ENCODE measurements at regions not wholly inside any gene's neighbourhood (a gene's known extent, or its start where the extent isn't known, plus 50 kb on each side); places are given as distances from the start of the nearest gene placed in this dataset.

GRCh38 chr17:77684803-77685798 is 273.4 kb upstream of the TNRC6C start:
- in situ Hi-C loops (cut with HindIII; ENCODE audit: low pct_unique_long_range_greater_than_20kb, low sequenced_read_pairs): no loop called here

DNA sequence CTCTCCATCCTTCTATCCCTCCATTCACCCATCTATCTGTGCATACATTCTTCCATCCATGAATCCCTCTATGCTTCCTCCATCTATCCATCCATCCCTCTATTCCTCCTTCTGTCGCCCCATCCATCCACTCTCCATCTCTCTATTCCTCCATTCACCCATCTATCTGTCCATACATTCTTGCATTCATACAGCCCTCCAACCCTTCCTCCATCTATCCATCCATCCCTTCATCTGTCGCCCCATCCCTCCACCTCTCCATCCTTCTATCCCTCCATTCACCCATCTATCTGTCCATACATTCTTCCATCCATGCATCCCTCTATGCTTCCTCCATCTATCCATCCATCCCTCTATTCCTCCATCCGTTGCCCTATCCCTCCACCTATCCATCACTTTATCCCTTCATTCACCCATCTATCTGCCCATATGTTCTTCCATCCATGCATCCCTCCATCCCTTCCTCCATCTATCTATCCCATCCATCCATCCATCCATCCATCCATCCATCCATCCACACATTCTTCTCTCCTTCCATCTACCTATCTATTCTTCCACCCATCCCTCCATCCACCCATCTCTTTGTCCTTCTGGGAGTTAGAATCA is 272.5 kb upstream of the TNRC6C start:
- DNase-seq (ENCODE audit: low read depth, low spot score): no peak
- in situ Hi-C loops (cut with HindIII; ENCODE audit: low pct_unique_long_range_greater_than_20kb, low sequenced_read_pairs): no loop called here

More at GRCh38 chr17:77684803-77685798, 273.4 kb upstream of the TNRC6C start:
- no peak for DNase-seq (ENCODE audit: low read depth, low spot score)

DNA sequence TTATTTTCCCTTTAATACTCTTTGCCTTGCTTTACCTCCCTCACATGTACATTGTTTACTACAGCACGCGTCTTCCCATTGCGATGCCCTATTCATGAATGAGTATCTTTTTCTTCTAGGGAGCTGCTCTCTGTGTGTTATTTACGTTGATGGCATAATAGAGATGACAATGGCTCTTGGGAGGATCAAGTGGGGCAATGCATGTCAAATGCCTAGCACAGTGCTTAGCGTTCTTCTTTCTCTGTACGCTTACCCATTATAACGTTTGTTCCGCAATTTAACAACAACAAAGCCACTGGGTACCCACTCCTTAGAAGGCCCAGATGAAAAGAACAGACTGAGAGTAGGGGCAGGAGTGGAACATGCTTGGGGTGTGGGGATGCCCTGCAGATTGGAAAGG is 271.6 kb upstream of the TNRC6C start:
- no peak for DNase-seq (ENCODE audit: low read depth, low spot score)
- in situ Hi-C loops (cut with HindIII; ENCODE audit: low pct_unique_long_range_greater_than_20kb, low sequenced_read_pairs): no loop called here

DNA sequence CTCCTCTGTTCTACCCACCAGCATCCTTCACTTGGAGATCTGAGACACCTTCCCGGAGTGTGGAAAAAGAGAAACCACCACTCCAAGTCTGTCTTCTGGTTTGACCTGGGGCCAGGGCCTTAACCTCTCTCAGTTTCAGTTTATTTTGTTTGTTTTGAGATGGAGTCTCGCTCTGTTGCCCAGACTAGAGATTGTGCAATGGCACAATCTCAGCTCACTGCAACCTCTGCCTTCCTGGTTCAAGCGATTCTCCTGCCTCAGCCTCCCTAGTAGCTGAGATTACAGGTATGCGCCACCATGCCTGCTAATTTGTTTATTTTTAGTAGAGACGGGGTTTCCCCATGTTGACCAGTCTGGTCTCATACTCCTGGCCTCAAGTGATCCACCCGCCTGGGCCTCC is 271.1 kb upstream of the TNRC6C start:
- DNase-seq (ENCODE audit: low read depth, low spot score): no peak
- in situ Hi-C loops (cut with HindIII; ENCODE audit: low pct_unique_long_range_greater_than_20kb, low sequenced_read_pairs): no loop called here

- DNase-seq (ENCODE audit: low read depth, low spot score): no peak
- in situ Hi-C loops (cut with HindIII; ENCODE audit: low pct_unique_long_range_greater_than_20kb, low sequenced_read_pairs): no loop called here
Measured at GRCh38 chr17:77687921-77688320, 270.6 kb upstream of the TNRC6C start.

GRCh38 chr17:77688369-77688768 is 270.1 kb upstream of the TNRC6C start:
- in situ Hi-C loops (cut with HindIII; ENCODE audit: low pct_unique_long_range_greater_than_20kb, low sequenced_read_pairs): no loop called here
- DNase-seq (ENCODE audit: low read depth, low spot score): no peak

DNA sequence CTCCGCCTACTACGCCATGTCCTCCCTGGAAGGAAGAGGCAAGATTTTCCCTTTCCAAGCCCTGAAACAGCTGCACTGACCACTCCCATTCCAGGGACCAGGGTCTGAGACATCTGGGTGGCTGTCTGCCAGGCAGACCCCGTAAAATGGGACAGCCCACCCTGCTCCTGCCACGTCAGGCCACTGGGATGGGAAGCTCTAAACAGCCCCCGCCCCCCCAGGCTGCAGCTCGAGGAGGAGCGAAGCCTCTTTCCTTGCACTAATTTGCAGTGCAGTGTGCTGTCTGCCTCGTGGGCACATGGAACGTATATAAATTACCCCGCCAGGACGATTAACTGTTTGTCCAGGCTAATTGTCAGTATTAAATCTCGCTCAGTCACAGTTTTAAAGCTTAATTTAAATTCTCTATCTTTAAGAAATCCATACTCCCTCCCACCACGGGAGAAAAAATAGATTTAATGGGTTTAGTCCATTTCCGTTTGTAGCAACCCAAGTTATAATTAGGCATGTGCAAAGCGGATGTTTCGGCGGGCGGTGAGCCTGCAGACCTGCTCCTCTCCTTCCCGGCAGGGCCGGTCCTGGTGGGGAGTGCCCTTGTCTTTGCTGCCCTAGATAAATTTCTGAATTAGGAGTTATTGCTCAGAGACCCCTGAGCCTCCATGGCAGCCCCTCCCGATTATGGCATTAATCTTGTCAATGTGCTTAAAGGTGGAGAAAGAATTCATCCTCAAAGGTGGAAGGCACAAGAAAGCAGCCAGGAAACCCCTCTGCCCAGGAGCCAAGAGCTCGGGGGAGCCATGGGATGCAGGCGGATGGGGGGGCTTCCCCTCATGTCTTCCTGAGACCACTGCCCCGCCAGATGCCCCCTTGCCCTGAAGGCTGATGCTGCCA is 268.0 kb upstream of the TNRC6C start:
- no peak for DNase-seq (ENCODE audit: low read depth, low spot score)
- in situ Hi-C loops (cut with HindIII; ENCODE audit: low pct_unique_long_range_greater_than_20kb, low sequenced_read_pairs): no loop called here

- no peak for DNase-seq (ENCODE audit: low read depth, low spot score)
- in situ Hi-C loops (cut with HindIII; ENCODE audit: low pct_unique_long_range_greater_than_20kb, low sequenced_read_pairs): no loop called here
Measured at GRCh38 chr17:77691216-77692085, 267.1 kb upstream of the TNRC6C start.

GRCh38 chr17:77692571-77693161 is 265.8 kb upstream of the TNRC6C start:
- in situ Hi-C loops (cut with HindIII; ENCODE audit: low pct_unique_long_range_greater_than_20kb, low sequenced_read_pairs): no loop called here
- no peak for DNase-seq (ENCODE audit: low read depth, low spot score)

- no peak for DNase-seq (ENCODE audit: low read depth, low spot score)
- in situ Hi-C loops (cut with HindIII; ENCODE audit: low pct_unique_long_range_greater_than_20kb, low sequenced_read_pairs): no loop called here
Measured at GRCh38 chr17:77693301-77693700, 265.2 kb upstream of the TNRC6C start.

GRCh38 chr17:77693776-77694175 is 264.7 kb upstream of the TNRC6C start:
- in situ Hi-C loops (cut with HindIII; ENCODE audit: low pct_unique_long_range_greater_than_20kb, low sequenced_read_pairs): no loop called here
- DNase-seq (ENCODE audit: low read depth, low spot score): no peak

DNA sequence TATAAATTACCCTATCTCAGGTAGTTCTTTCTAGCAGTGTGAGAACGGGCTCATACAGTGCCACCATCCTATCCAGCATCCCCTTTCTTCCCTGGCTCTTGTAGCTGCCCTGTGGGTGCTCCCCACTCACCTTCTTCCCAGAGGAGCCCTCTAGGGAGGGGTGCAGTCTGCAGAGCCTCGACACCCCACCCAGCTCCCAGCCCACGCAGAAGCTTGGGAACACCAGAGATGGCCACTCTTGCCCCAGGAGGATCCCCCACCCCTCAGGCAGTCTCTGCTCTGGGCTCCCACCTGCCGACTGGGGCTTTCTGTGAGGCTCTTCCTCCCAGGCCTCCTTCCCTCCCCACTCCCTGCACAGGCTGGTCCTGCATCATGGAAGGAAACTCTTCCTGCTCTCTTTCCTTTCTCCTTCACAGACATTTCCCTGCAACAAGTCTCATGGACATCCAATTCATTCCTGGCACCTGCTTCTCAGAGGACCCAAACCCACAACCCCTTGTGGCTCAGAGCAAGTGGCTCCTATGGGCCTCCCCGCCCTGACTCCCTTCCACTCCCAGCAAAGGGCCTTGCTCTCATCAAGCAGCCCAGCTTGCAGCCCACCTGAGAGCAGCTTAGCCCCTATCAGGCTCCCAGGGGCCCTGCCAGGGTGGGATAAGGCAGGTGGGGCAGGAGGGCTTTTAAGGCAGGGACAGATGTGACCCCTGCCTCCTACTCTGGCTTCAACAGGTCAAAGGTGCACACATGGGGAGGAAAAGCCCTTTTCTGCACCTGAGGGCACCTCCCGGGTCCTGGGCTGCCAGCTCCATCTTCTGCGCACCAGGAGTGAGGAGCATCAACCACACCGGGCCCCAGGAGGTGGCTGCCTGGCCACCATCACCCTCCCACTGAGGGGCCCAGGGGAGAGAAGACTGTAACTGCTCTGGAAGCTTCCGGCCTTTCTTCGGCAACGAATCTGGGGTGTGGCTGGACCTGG is 263.8 kb upstream of the TNRC6C start:
- DNase-seq (ENCODE audit: low read depth, low spot score): no peak
- in situ Hi-C loops (cut with HindIII; ENCODE audit: low pct_unique_long_range_greater_than_20kb, low sequenced_read_pairs): no loop called here

- in situ Hi-C loops (cut with HindIII; ENCODE audit: low pct_unique_long_range_greater_than_20kb, low sequenced_read_pairs): no loop called here
- DNase-seq (ENCODE audit: low read depth, low spot score): no peak
Measured at GRCh38 chr17:77695386-77695785, 263.1 kb upstream of the TNRC6C start.

DNA sequence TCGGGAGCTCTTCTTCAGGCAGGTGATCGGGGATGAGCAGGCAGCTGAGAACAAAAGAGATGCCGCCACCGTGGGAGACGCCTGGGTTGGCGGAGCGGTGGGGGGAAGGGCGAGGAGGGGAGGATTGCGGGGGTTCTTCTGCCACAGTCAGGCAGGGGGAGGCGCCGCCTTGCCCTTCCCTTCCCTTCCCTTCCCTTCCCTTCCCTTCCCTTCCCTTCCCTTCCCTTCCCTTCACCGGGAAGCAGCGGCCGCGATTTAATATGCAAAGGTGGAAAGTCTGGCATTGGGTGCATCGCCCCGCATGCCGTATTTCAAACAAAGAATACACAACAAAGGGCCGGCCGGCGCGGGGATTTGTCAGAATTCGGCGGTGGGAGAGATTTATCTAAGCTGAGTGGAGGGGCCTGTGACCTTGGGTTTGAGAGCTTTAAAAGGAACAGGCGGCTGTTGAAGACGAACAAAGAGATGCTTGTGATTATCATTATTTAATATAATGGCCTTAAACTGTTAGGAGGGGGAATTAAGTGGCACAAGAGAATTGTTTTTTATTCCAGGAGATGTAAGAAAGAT is 262.3 kb upstream of the TNRC6C start:
- no peak for DNase-seq (ENCODE audit: low read depth, low spot score)
- in situ Hi-C loops (cut with HindIII; ENCODE audit: low pct_unique_long_range_greater_than_20kb, low sequenced_read_pairs): no loop called here

DNA sequence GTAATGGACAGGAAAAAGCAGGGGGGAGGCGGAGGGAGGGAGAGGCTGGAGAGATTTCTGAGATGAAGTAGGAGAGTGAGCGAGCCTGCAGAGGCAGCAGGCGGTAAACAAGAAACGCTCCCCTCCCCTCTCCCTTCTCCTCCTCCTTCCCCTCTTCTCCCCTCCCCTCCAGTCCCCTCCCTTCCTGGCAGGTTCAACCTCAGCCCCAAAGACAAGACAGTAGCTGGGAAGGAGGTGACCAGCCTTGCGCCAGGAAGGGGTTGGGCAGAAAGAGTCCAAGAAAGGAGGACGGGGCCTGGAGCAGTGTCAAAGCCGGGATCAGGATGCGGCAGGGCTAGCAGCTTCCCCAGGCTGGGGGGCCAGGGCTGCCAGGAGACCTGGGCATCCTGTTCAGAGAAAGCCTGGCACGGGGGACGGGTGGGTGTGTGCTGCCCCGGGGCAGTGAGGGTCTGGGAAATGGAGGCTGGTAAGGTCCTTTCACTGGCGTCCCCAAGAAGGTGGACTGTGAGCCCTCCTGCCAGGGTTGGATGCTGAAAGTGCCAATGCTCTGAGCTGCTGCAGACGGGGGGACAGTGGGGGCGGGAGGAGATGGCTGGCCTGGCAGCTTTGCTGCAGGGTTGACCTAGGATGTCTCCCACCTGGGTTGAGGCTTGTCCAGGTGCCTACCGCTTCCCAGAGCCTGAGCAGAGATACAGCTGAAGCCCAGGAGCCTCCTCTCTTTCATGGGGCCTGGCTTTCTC is 261.6 kb upstream of the TNRC6C start:
- no peak for DNase-seq (ENCODE audit: low read depth, low spot score)
- in situ Hi-C loops (cut with HindIII; ENCODE audit: low pct_unique_long_range_greater_than_20kb, low sequenced_read_pairs): no loop called here
